ENCODE measurements at regions not wholly inside any gene's neighbourhood (a gene's known extent, or its start where the extent isn't known, plus 50 kb on each side); places are given as distances from the start of the nearest gene placed in this dataset.

GRCh38 chr7:119963654-119964053 lies 309.3 kb upstream of the KCND2 start:
- TF ChIP-seq, protein P1, sequence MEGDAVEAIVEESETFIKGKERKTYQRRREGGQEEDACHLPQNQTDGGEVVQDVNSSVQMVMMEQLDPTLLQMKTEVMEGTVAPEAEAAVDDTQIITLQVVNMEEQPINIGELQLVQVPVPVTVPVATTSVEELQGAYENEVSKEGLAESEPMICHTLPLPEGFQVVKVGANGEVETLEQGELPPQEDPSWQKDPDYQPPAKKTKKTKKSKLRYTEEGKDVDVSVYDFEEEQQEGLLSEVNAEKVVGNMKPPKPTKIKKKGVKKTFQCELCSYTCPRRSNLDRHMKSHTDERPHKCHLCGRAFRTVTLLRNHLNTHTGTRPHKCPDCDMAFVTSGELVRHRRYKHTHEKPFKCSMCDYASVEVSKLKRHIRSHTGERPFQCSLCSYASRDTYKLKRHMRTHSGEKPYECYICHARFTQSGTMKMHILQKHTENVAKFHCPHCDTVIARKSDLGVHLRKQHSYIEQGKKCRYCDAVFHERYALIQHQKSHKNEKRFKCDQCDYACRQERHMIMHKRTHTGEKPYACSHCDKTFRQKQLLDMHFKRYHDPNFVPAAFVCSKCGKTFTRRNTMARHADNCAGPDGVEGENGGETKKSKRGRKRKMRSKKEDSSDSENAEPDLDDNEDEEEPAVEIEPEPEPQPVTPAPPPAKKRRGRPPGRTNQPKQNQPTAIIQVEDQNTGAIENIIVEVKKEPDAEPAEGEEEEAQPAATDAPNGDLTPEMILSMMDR (IDR thresholded peaks at IDR 0.05) = no peak
- no peak for TF ChIP-seq POLR2A (IDR thresholded peaks at IDR 0.05)
- TF ChIP-seq EP300 (IDR thresholded peaks at IDR 0.05) = no peak

Measured in tibial nerve (tissue), 4 donors.